ENCODE measurements at regions not wholly inside any gene's neighbourhood (a gene's known extent, or its start where the extent isn't known, plus 50 kb on each side); places are given as distances from the start of the nearest gene placed in this dataset.

- Histone ChIP-seq H3K27me3 (replicated peaks; ENCODE audit: control insufficient read depth, insufficient read depth, low read length) (no peaks in the 10 kb centered on the region), H3K4me3 (ENCODE audit: low read depth, low read length) (no peak overlapping the region), H3K36me3 (ENCODE audit: control insufficient read depth, insufficient read depth, low read length) (no peaks in the 10 kb centered on the region), H3K4me1 (no peaks in the 10 kb centered on the region), H3K9me3 (no peaks in the 10 kb centered on the region; the same call in 1 of the 2 replicates)
- ChIA-PET POLR2A (no interaction called here), CTCF (no interaction called here)
- intact Hi-C loops (cut with micrococcal nuclease; ENCODE audit: unreplicated experiment): no loop called here
- TF ChIP-seq, protein P1, sequence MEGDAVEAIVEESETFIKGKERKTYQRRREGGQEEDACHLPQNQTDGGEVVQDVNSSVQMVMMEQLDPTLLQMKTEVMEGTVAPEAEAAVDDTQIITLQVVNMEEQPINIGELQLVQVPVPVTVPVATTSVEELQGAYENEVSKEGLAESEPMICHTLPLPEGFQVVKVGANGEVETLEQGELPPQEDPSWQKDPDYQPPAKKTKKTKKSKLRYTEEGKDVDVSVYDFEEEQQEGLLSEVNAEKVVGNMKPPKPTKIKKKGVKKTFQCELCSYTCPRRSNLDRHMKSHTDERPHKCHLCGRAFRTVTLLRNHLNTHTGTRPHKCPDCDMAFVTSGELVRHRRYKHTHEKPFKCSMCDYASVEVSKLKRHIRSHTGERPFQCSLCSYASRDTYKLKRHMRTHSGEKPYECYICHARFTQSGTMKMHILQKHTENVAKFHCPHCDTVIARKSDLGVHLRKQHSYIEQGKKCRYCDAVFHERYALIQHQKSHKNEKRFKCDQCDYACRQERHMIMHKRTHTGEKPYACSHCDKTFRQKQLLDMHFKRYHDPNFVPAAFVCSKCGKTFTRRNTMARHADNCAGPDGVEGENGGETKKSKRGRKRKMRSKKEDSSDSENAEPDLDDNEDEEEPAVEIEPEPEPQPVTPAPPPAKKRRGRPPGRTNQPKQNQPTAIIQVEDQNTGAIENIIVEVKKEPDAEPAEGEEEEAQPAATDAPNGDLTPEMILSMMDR (IDR thresholded peaks at IDR 0.05; ENCODE audit: insufficient read depth in 1 of 2, low read depth in 1 of 2, low read length in 1 of 2, severe bottlenecking in 1 of 2, unreplicated experiment in 1 of 2): no peak
- no peaks in the 10 kb centered on the region for H3K9me3 Mint-ChIP-seq (ENCODE audit: unreplicated experiment)
- DNase-seq: no peak
- H3K27ac Mint-ChIP-seq (ENCODE audit: unreplicated experiment): no peak overlapping the region
- no peak overlapping the region for H3K4me3 Mint-ChIP-seq (ENCODE audit: unreplicated experiment)
- no peaks in the 10 kb centered on the region for H3K27me3 Mint-ChIP-seq (ENCODE audit: insufficient read depth, unreplicated experiment)
- no peaks in the 10 kb centered on the region for H3K4me1 Mint-ChIP-seq (ENCODE audit: low read depth, unreplicated experiment)
- BruUV-seq (replicated peaks): no TSS peak
- H3K36me3 Mint-ChIP-seq (ENCODE audit: insufficient read depth, unreplicated experiment): no peaks in the 10 kb centered on the region
These were observed 61.1 kb upstream of the SAMSN1 start for GRCh38 chr21:14607262-14607661.

DNA sequence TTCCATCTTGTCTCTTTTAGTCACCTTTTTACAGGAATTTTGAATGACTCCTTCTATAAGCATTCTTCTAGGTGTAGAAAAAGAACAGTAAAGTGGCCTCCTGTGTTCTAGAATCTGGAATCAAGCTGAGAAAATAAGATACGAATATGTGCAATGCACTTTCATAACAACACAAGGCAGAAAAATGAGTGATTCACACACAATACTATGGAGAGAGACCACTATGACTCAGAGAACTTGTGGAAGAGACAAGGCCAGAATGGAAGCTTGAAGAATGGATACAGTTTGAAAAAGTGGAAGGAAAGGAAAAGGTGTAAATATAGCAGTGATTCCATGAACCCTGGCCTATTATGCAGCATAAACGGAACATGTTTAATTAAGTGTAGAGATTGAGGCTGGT lies 57.1 kb upstream of the SAMSN1 start:
- CTCF ChIA-PET: no interaction called here
- H3K36me3 ChIP-seq (ENCODE audit: control insufficient read depth, insufficient read depth, low read length): no peaks in the 10 kb centered on the region
- Mint-ChIP-seq H3K36me3 (ENCODE audit: insufficient read depth, unreplicated experiment) (no peaks in the 10 kb centered on the region), H3K27ac (ENCODE audit: unreplicated experiment) (no peak overlapping the region), H3K4me1 (ENCODE audit: low read depth, unreplicated experiment) (no peaks in the 10 kb centered on the region), H3K4me3 (ENCODE audit: unreplicated experiment) (no peak overlapping the region), H3K9me3 (ENCODE audit: unreplicated experiment) (no peaks in the 10 kb centered on the region), H3K27me3 (ENCODE audit: insufficient read depth, unreplicated experiment) (no peaks in the 10 kb centered on the region)
- H3K9me3 ChIP-seq: no peaks in the 10 kb centered on the region
- TF ChIP-seq, protein P1 (IDR thresholded peaks at IDR 0.05; ENCODE audit: insufficient read depth in 1 of 2, low read depth in 1 of 2, low read length in 1 of 2, severe bottlenecking in 1 of 2, unreplicated experiment in 1 of 2): no peak
- POLR2A ChIA-PET: no interaction called here
- no peak overlapping the region for H3K4me3 ChIP-seq (ENCODE audit: low read depth, low read length)
- no TSS peak for BruUV-seq (replicated peaks)
- H3K4me1 ChIP-seq: no peaks in the 10 kb centered on the region
- intact Hi-C loops (cut with micrococcal nuclease; ENCODE audit: unreplicated experiment): no loop called here
- DNase-seq: no peak
- H3K27me3 ChIP-seq (replicated peaks; ENCODE audit: control insufficient read depth, insufficient read depth, low read length): no peaks in the 10 kb centered on the region

DNA sequence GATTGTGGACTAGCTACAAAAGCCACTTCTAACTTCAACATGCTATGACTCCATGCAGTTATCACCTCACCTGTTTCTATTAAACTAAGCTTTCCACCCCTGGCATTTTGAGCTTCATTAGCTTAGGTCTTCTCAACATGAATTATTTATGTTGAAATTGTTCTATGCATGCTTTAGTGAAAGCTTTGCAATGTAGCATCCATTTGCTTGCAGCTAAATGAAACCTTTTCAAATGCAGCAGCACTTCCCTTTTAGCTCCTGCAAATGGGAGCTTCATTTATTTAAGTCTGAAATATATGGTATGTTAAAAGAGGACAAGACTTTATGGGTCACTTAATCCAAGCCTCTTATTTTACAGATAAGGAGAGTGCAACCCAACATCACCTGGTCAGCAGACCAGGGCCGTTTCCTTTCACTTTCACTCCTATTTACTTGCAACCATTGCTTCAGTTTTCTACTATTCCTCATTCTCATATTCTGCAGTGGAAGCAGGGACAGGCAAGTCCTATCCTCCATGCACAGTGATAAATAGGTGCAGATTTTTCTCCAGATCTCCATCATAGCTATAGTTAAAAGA lies 56.4 kb upstream of the SAMSN1 start:
- TF ChIP-seq, protein P1 (IDR thresholded peaks at IDR 0.05; ENCODE audit: insufficient read depth in 1 of 2, low read depth in 1 of 2, low read length in 1 of 2, severe bottlenecking in 1 of 2, unreplicated experiment in 1 of 2): no peak
- no peaks in the 10 kb centered on the region for H3K9me3 ChIP-seq
- no peaks in the 10 kb centered on the region for H3K4me1 ChIP-seq
- no peaks in the 10 kb centered on the region for H3K36me3 ChIP-seq (ENCODE audit: control insufficient read depth, insufficient read depth, low read length)
- no TSS peak for BruUV-seq (replicated peaks)
- Mint-ChIP-seq H3K27me3 (ENCODE audit: insufficient read depth, unreplicated experiment) (no peaks in the 10 kb centered on the region), H3K9me3 (ENCODE audit: unreplicated experiment) (no peaks in the 10 kb centered on the region), H3K36me3 (ENCODE audit: insufficient read depth, unreplicated experiment) (no peaks in the 10 kb centered on the region), H3K4me3 (ENCODE audit: unreplicated experiment) (no peak overlapping the region), H3K27ac (ENCODE audit: unreplicated experiment) (no peak overlapping the region), H3K4me1 (ENCODE audit: low read depth, unreplicated experiment) (no peaks in the 10 kb centered on the region)
- intact Hi-C loops (cut with micrococcal nuclease; ENCODE audit: unreplicated experiment): no loop called here
- DNase-seq: no peak
- H3K27me3 ChIP-seq (replicated peaks; ENCODE audit: control insufficient read depth, insufficient read depth, low read length): no peaks in the 10 kb centered on the region
- POLR2A ChIA-PET: no interaction called here
- CTCF ChIA-PET: no interaction called here
- H3K4me3 ChIP-seq (ENCODE audit: low read depth, low read length): no peak overlapping the region

Measured in Caco-2 (cell line).